HepG2 (cell line): ENCODE measurements at regions not wholly inside any gene's neighbourhood (a gene's known extent, or its start where the extent isn't known, plus 50 kb on each side); places are given as distances from the start of the nearest gene placed in this dataset.

Source experiments
- ATAC-seq: fragments of 200-7000 bp; cut with Tn5 transposase; 3 replicates; pipeline ENCODE4 v1.9.1; 2020; ENCODE audit warnings: mild to moderate bottlenecking, moderate library complexity
- BruUV-seq: library from RNA; stranded (reverse); fragments of 400-500 nt; replicated peaks from 2 replicates; lab custom pipeline; 2021; lab: Mats Ljungman, UMichigan
- CTCF ChIA-PET: fragments of 300-600 bp; formaldehyde crosslinking; extraction: SDS; loops from one replicate; lab custom pipeline; 2021; ENCODE audit warnings: low total read pairs, inconsistent platforms, low intra/inter-chr PET ratio; lab: Yijun Ruan, JAX
- POLR2A ChIA-PET: fragments of 350-600 bp; sonication (Branson Sonifier 250); formaldehyde crosslinking; loops from one replicate; lab custom pipeline; 2020; ENCODE audit warnings: antibody characterized with exemption, inconsistent platforms; lab: Yijun Ruan, JAX
- DNase-seq: peaks from one replicate; pipeline ENCODE4 v3.0.0-alpha.2; 2015; ENCODE audit warnings: low spot score
- FAIRE-seq: peaks from 3 replicates; lab custom pipeline; 2011; peaks lifted over from hg19 to GRCh38; lab: Jason Lieb, UNC
- H2AFZ ChIP-seq: one replicate; pipeline ENCODE4 v1.6.1; 2011; ENCODE audit warnings: low read length, inconsistent platforms
- H3K27ac ChIP-seq: fragments of 300-600 bp; 3 replicates; pipeline ENCODE4 v1.8.0; 2011; ENCODE audit warnings: mixed run types, mild to moderate bottlenecking, mixed read lengths, low read length, inconsistent platforms; ENCODE audit not compliant: insufficient read depth; ENCODE audit errors: extremely low read length
- H3K27me3 ChIP-seq, 2 experiments: fragments of 200-600 bp in 1 of 2; 2 replicates in 1 of 2; 3 replicates in 1 of 2; pipeline versions ENCODE4 v1.6.0 to v1.8.0; 2011; ENCODE audit warnings: low read length in 2 of 2, mild to moderate bottlenecking in 2 of 2, moderate library complexity in 2 of 2, inconsistent platforms in 1 of 2; ENCODE audit not compliant: insufficient read depth in 2 of 2, control insufficient read depth in 1 of 2
- H3K36me3 ChIP-seq, 2 experiments: fragments of 200-600 bp in 1 of 2; replicated peaks in 1 of 2; 2 replicates in 1 of 2; 3 replicates in 1 of 2; pipeline versions ENCODE4 v1.5.1 to v1.8.0; 2011; ENCODE audit warnings: low read length in 2 of 2, inconsistent platforms in 1 of 2; ENCODE audit not compliant: insufficient read depth in 2 of 2, control insufficient read depth in 1 of 2
- H3K4me1 ChIP-seq: 2 replicates; pipeline ENCODE4 v1.5.1; 2012; ENCODE audit warnings: low read length, inconsistent platforms; ENCODE audit not compliant: insufficient read depth
- H3K4me2 ChIP-seq: 2 replicates; pipeline ENCODE4 v1.6.0; 2011; ENCODE audit warnings: low read depth, low read length, inconsistent platforms
- H3K4me3 ChIP-seq, 3 experiments: fragments of 200-600 bp in 1 of 3; sonication (generic), shearing (Covaris generic) in 1 of 3; replicated peaks in 1 of 3; 2 replicates each; pipeline ENCODE4 v1.5.1; 2011 to 2016; ENCODE audit warnings: low read length in 3 of 3, inconsistent platforms in 2 of 3, low read depth in 2 of 3, mild to moderate bottlenecking in 2 of 3, control low read depth in 1 of 3, mixed read lengths in 1 of 3; ENCODE audit not compliant: insufficient read depth in 1 of 3
- H3K79me2 ChIP-seq: one replicate; pipeline ENCODE4 v1.6.1; 2011; ENCODE audit warnings: low read length, inconsistent platforms; ENCODE audit not compliant: insufficient read depth
- H3K9ac ChIP-seq: 2 replicates; pipeline ENCODE4 v1.6.0; 2011; ENCODE audit warnings: mild to moderate bottlenecking, low read depth, low read length, inconsistent platforms; ENCODE audit not compliant: insufficient read depth
- H3K9me3 ChIP-seq: 2 replicates; pipeline ENCODE4 v1.5.1; 2012; ENCODE audit warnings: mild to moderate bottlenecking, low read length
- H4K20me1 ChIP-seq: 2 replicates; pipeline ENCODE4 v1.6.0; 2011; ENCODE audit warnings: inconsistent platforms, mild to moderate bottlenecking, low read length, moderate library complexity; ENCODE audit not compliant: insufficient read depth
- ATRX ChIP-seq: sonication (generic); formaldehyde crosslinking; IDR thresholded peaks from 2 replicates; pipeline ENCODE4 v1.4.0; 2020; ENCODE audit warnings: missing genetic modification reagents, borderline replicate concordance
- DR1 ChIP-seq: sonication (generic); formaldehyde crosslinking; IDR thresholded peaks from 2 replicates; pipeline ENCODE4 v1.8.0; 2021; ENCODE audit warnings: mild to moderate bottlenecking, missing genetic modification reagents, inconsistent platforms
- GATA4 ChIP-seq: sonication (generic); IDR thresholded peaks from 2 replicates; pipeline ENCODE4 v1.6.1; 2016; ENCODE audit warnings: antibody characterized with exemption, low read depth, borderline replicate concordance
- TBL1XR1 ChIP-seq: fragments of 150-350 bp; IDR thresholded peaks from 2 replicates; pipeline ENCODE4 v1.6.1; 2014; ENCODE audit warnings: borderline replicate concordance, low read length; ENCODE audit not compliant: partially characterized antibody
- ZNF12 ChIP-seq: sonication (generic); formaldehyde crosslinking; IDR thresholded peaks from 2 replicates; pipeline ENCODE4 v1.5.0; 2020; ENCODE audit warnings: missing genetic modification reagents
- ZNF337 ChIP-seq: sonication (generic); formaldehyde crosslinking; IDR thresholded peaks from 2 replicates; pipeline ENCODE4 v1.5.1; 2020; ENCODE audit warnings: missing genetic modification reagents, low read depth, mild to moderate bottlenecking, borderline replicate concordance
- ZNF713 ChIP-seq: sonication (generic); formaldehyde crosslinking; IDR thresholded peaks from 2 replicates; pipeline ENCODE4 v1.4.0; 2020; ENCODE audit warnings: mild to moderate bottlenecking, missing genetic modification reagents
- ZNF772 ChIP-seq: sonication (generic); formaldehyde crosslinking; IDR thresholded peaks from 2 replicates; pipeline ENCODE4 v1.5.0; 2020; ENCODE audit warnings: mild to moderate bottlenecking, missing genetic modification reagents
- ZSCAN31 ChIP-seq: sonication (generic); formaldehyde crosslinking; IDR thresholded peaks from 2 replicates; pipeline ENCODE4 v1.5.0; 2020; ENCODE audit warnings: low read depth, mild to moderate bottlenecking, missing genetic modification reagents
- in situ Hi-C: cut with HindIII; loops from 2 replicates; pipeline ENCODE4 v1.10.0; 2017; ENCODE audit warnings: low pct_unique_long_range_greater_than_20kb; ENCODE audit not compliant: extremely low pct_ligation_motif_present
- intact Hi-C: fragments of 100-400 bp; cut with micrococcal nuclease; formaldehyde crosslinking; loops from one replicate; pipeline ENCODE4 v1.10.0; 2022; ENCODE audit not compliant: unreplicated experiment
- TF ChIP-seq, protein P1 (sequence below): sonication (generic); formaldehyde crosslinking; IDR thresholded peaks from 2 replicates; pipeline ENCODE4 v1.5.0; 2020; ENCODE audit warnings: missing genetic modification reagents, mild to moderate bottlenecking, borderline replicate concordance
- TF ChIP-seq, protein P2 (sequence below): sonication (generic); formaldehyde crosslinking; IDR thresholded peaks from 2 replicates; pipeline ENCODE4 v1.9.0; 2021; ENCODE audit warnings: missing genetic modification reagents, mild to moderate bottlenecking, borderline replicate concordance
- TF ChIP-seq, protein P3 (sequence below): IDR thresholded peaks from 2 replicates; pipeline ENCODE4 v1.6.1; 2012; ENCODE audit warnings: low read depth, low read length, improper control_type of control experiment

DNA sequence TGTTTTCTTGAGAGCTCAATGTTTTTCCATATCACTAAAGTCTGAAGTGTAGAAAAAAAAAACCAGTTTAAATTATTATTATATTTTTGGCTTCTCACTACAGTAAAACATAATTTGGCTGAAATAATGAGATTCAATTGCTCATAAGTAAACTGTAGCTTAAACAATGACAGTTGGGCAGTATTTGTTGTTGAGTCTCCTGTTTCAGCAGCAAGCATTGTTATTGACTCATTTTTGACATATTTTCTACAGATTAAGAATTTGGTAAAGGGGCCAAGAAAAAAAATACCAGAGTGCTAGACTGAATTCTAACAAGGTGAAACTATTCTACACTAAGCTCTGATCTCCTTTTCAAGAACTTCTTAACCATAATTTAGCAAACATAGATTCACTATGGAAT lies 2070.4 kb upstream of the CELF4 start:
- no peak for FAIRE-seq
- Histone ChIP-seq H4K20me1 (no peaks in the 10 kb centered on the region), H3K4me3 (no peak overlapping the region), H3K79me2 (no peaks in the 10 kb centered on the region), H3K27me3 (no peaks in the 10 kb centered on the region), H3K27ac (no peak overlapping the region), H2AFZ (no peak overlapping the region), H3K4me1 (peaks cover 39% of the 10 kb centered on the region), H3K36me3 (no peaks in the 10 kb centered on the region; a peak in 1 of 5 replicates), H3K4me2 (no peak overlapping the region), H3K9ac (no peak overlapping the region), H3K9me3 (no peaks in the 10 kb centered on the region)
- ChIA-PET POLR2A (no interaction called here), CTCF (no interaction called here)
- intact Hi-C loops (loop anchor here (5.0 to 10.0 kb wide), 2 partner anchors 126 to 159 kb away; no protein-coding TSS in a partner anchor), in situ Hi-C loops (no loop called here)
- TF ChIP-seq, protein P1, sequence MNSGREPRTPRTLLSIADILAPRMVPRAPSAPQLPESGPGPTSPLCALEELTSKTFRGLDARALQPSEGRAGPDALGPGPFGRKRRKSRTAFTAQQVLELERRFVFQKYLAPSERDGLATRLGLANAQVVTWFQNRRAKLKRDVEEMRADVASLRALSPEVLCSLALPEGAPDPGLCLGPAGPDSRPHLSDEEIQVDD = no peak
- TF ChIP-seq ZNF12 (CRISPR knock-in tag) (peak; percentile 61; the same call in 1 of the 2 replicates), ATRX (CRISPR knock-in tag) (no peak), ZNF772 (no peak), ZNF713 (CRISPR knock-in tag) (no peak), GATA4 (no peak)
- BruUV-seq = no TSS peak
- no peak for DNase-seq
- no peak for ATAC-seq

DNA sequence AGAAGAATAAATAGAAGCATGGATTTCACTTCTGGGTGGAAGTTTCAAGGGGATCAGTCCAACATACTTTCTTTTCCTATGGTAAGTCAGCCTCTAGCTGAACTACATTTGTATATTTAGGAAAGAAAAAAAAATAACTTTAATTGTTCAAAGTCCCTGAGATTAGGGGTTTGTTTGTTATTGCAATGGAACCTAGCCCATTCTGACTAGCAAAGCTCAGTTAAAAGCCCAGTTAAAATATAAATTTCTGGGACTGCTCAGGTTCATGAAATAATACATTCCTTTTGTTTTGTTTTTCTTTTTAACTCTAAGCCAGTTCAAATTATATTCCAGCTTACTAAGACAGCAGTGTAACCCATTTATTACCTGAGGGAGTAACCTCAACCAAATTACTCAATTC lies 2069.6 kb upstream of the CELF4 start:
- Histone ChIP-seq H3K27me3 (no peaks in the 10 kb centered on the region), H2AFZ (no peak overlapping the region), H3K9me3 (no peaks in the 10 kb centered on the region), H3K79me2 (no peaks in the 10 kb centered on the region), H3K9ac (no peak overlapping the region), H3K4me3 (no peak overlapping the region), H3K27ac (no peak overlapping the region), H4K20me1 (no peaks in the 10 kb centered on the region), H3K4me1 (peaks cover 39% of the 10 kb centered on the region), H3K4me2 (no peak overlapping the region), H3K36me3 (no peaks in the 10 kb centered on the region; a peak in 1 of 5 replicates)
- intact Hi-C loops = loop anchor here (5.0 to 10.0 kb wide), 2 partner anchors 127 to 160 kb away; no protein-coding TSS in a partner anchor
- ATAC-seq (no peak), DNase-seq (no peak), FAIRE-seq (no peak)
- BruUV-seq = no TSS peak
- ChIA-PET CTCF (no interaction called here), POLR2A (no interaction called here)
- in situ Hi-C loops = no loop called here
- TF ChIP-seq, protein P2, sequence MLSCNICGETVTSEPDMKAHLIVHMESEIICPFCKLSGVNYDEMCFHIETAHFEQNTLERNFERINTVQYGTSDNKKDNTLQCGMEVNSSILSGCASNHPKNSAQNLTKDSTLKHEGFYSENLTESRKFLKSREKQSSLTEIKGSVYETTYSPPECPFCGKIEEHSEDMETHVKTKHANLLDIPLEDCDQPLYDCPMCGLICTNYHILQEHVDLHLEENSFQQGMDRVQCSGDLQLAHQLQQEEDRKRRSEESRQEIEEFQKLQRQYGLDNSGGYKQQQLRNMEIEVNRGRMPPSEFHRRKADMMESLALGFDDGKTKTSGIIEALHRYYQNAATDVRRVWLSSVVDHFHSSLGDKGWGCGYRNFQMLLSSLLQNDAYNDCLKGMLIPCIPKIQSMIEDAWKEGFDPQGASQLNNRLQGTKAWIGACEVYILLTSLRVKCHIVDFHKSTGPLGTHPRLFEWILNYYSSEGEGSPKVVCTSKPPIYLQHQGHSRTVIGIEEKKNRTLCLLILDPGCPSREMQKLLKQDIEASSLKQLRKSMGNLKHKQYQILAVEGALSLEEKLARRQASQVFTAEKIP (CRISPR knock-in tag) = no peak
- TF ChIP-seq DR1 (no peak), TBL1XR1 (no peak), ZNF337 (CRISPR knock-in tag) (no peak), ZSCAN31 (no peak), ZNF12 (CRISPR knock-in tag) (peak; percentile 96)
- TF ChIP-seq, protein P3, sequence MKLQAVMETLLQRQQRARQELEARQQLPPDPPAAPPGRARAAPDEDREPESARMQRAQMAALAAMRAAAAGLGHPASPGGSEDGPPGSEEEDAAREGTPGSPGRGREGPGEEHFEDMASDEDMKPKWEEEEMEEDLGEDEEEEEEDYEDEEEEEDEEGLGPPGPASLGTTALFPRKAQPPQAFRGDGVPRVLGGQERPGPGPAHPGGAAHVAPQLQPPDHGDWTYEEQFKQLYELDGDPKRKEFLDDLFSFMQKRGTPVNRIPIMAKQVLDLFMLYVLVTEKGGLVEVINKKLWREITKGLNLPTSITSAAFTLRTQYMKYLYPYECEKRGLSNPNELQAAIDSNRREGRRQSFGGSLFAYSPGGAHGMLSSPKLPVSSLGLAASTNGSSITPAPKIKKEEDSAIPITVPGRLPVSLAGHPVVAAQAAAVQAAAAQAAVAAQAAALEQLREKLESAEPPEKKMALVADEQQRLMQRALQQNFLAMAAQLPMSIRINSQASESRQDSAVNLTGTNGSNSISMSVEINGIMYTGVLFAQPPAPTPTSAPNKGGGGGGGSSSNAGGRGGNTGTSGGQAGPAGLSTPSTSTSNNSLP = no peak
